IMR-90 (cell line): ENCODE measurements at regions not wholly inside any gene's neighbourhood (a gene's known extent, or its start where the extent isn't known, plus 50 kb on each side); places are given as distances from the start of the nearest gene placed in this dataset.

Experiments
- RAD21 ChIP-seq: IDR thresholded peaks from 2 replicates; pipeline ENCODE4 v1.6.1; 2012; ENCODE audit warnings: low read length, improper control_type of control experiment
- RFX5 ChIP-seq: IDR thresholded peaks from 2 replicates; pipeline ENCODE4 v1.8.0; 2012; ENCODE audit warnings: low read depth, mild to moderate bottlenecking, low read length, moderate library complexity
- SMC3 ChIP-seq: fragments of 150-350 bp; IDR thresholded peaks from 2 replicates; pipeline ENCODE4 v1.6.1; 2016; ENCODE audit warnings: low read depth, mild to moderate bottlenecking, antibody characterized with exemption, low read length, moderate library complexity
- TF ChIP-seq, protein P1 (sequence below): conservative IDR thresholded peaks from 2 replicates; pipeline ENCODE4 v1.5.1; 2012; ENCODE audit warnings: mild to moderate bottlenecking, low read depth, low read length, improper control_type of control experiment

GRCh38 chr7:31284106-31284505, 56.4 kb downstream of the NEUROD6 start:
- TF ChIP-seq, protein P1, sequence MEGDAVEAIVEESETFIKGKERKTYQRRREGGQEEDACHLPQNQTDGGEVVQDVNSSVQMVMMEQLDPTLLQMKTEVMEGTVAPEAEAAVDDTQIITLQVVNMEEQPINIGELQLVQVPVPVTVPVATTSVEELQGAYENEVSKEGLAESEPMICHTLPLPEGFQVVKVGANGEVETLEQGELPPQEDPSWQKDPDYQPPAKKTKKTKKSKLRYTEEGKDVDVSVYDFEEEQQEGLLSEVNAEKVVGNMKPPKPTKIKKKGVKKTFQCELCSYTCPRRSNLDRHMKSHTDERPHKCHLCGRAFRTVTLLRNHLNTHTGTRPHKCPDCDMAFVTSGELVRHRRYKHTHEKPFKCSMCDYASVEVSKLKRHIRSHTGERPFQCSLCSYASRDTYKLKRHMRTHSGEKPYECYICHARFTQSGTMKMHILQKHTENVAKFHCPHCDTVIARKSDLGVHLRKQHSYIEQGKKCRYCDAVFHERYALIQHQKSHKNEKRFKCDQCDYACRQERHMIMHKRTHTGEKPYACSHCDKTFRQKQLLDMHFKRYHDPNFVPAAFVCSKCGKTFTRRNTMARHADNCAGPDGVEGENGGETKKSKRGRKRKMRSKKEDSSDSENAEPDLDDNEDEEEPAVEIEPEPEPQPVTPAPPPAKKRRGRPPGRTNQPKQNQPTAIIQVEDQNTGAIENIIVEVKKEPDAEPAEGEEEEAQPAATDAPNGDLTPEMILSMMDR: no peak
- TF ChIP-seq SMC3: no peak
- no peak for TF ChIP-seq RAD21
- no peak for TF ChIP-seq RFX5
